HG03025 (cell line): ENCODE measurements at regions not wholly inside any gene's neighbourhood (a gene's known extent, or its start where the extent isn't known, plus 50 kb on each side); places are given as distances from the start of the nearest gene placed in this dataset.
"Not testable (repeated sequence)": the region's sequence is repeated elsewhere in the genome, so short reads cannot be mapped to it uniquely, and the experiment has no call there.

Source experiments
- ATAC-seq: cut with Tn5 transposase; IDR thresholded peaks from one replicate; pipeline ENCODE4 v1.9.1; 2021; ENCODE audit warnings: mild to moderate bottlenecking, moderate library complexity; ENCODE audit not compliant: unreplicated experiment, low FRiP score

GRCh38 chr3:94778814-94779494 lies 716.1 kb downstream of the NSUN3 start:
- no peak for ATAC-seq

- no peak for ATAC-seq
Measured at GRCh38 chr3:94779699-94780098, 716.8 kb downstream of the NSUN3 start.

- ATAC-seq, result no peak
Measured at GRCh38 chr3:94784274-94784673, 721.4 kb downstream of the NSUN3 start.

- ATAC-seq, result no peak
Measured at GRCh38 chr3:94787066-94787465, 724.2 kb downstream of the NSUN3 start.

- no peak for ATAC-seq
Measured at GRCh38 chr3:94787734-94788270, 724.9 kb downstream of the NSUN3 start.

- ATAC-seq, result no peak
Measured at GRCh38 chr3:94794563-94794962, 731.7 kb downstream of the NSUN3 start.

GRCh38 chr3:94799420-94800060 lies 736.7 kb downstream of the NSUN3 start:
- no peak for ATAC-seq

GRCh38 chr3:94811836-94812235 lies 749.0 kb downstream of the NSUN3 start:
- ATAC-seq, result no peak

- no peak for ATAC-seq
Measured at GRCh38 chr3:94821241-94821640, 758.4 kb downstream of the NSUN3 start.

- no peak for ATAC-seq
Measured at GRCh38 chr3:94822298-94822697, 759.4 kb downstream of the NSUN3 start.

GRCh38 chr3:94846251-94846650 lies 783.4 kb downstream of the NSUN3 start:
- not testable (repeated sequence) for ATAC-seq

GRCh38 chr3:94862703-94863102 lies 799.8 kb downstream of the NSUN3 start:
- ATAC-seq, result no peak

GRCh38 chr3:94869059-94869547 lies 806.2 kb downstream of the NSUN3 start:
- no peak for ATAC-seq

GRCh38 chr3:94873751-94874150 lies 810.9 kb downstream of the NSUN3 start:
- no peak for ATAC-seq

- no peak for ATAC-seq
Measured at GRCh38 chr3:94875149-94875548, 812.3 kb downstream of the NSUN3 start.

- no peak for ATAC-seq
Measured at GRCh38 chr3:94887065-94887464, 824.2 kb downstream of the NSUN3 start.

- ATAC-seq, result no peak
Measured at GRCh38 chr3:94896994-94897393, 834.1 kb downstream of the NSUN3 start.

- no peak for ATAC-seq
Measured at GRCh38 chr3:94904156-94904674, 841.4 kb downstream of the NSUN3 start.

- no peak for ATAC-seq
Measured at GRCh38 chr3:94909726-94910125, 846.9 kb downstream of the NSUN3 start.

- no peak for ATAC-seq
Measured at GRCh38 chr3:94912656-94913055, 849.8 kb downstream of the NSUN3 start.

- no peak for ATAC-seq
Measured at GRCh38 chr3:94927175-94927574, 864.3 kb downstream of the NSUN3 start.

GRCh38 chr3:94928921-94929320 lies 866.1 kb downstream of the NSUN3 start:
- no peak for ATAC-seq
